A549 (cell line): ENCODE measurements at regions not wholly inside any gene's neighbourhood (a gene's known extent, or its start where the extent isn't known, plus 50 kb on each side); places are given as distances from the start of the nearest gene placed in this dataset.

Source experiments
- CBX2 ChIP-seq: fragments of 200-600 bp; sonication (generic); IDR thresholded peaks from 2 replicates; pipeline ENCODE4 v1.6.1; 2016; ENCODE audit warnings: low read depth, mild to moderate bottlenecking, borderline replicate concordance
- CHD2 ChIP-seq: fragments of 150-350 bp; IDR thresholded peaks from 2 replicates; pipeline ENCODE4 v1.6.1; 2014; ENCODE audit warnings: low read length; ENCODE audit not compliant: partially characterized antibody
- EP300 ChIP-seq, 2 experiments: fragments of >200 bp; sonication (Bioruptor Twin); formaldehyde crosslinking; IDR thresholded peaks; 2 replicates in 1 of 2; 3 replicates in 1 of 2; pipeline ENCODE4 v1.6.1; 2016 to 2017
- ESRRA ChIP-seq: fragments of 150-350 bp; IDR thresholded peaks from 2 replicates; pipeline ENCODE4 v1.6.1; 2014; ENCODE audit warnings: mild to moderate bottlenecking, low read length, borderline replicate concordance
- NR3C1 ChIP-seq: fragments of >200 bp; sonication (Bioruptor Twin); formaldehyde crosslinking; IDR thresholded peaks from 3 replicates; pipeline ENCODE4 v1.6.1; 2017
- POLR2A ChIP-seq: IDR thresholded peaks from 2 replicates; pipeline ENCODE4 v1.6.1; 2012; ENCODE audit warnings: mild to moderate bottlenecking, low read length
- RAD21 ChIP-seq, 2 experiments: fragments of >200 bp in 1 of 2; sonication (Bioruptor Twin) in 1 of 2; formaldehyde crosslinking in 1 of 2; IDR thresholded peaks in 1 of 2; conservative IDR thresholded peaks in 1 of 2; 2 replicates in 1 of 2; 3 replicates in 1 of 2; pipeline ENCODE4 v1.6.1; 2012 to 2018; ENCODE audit warnings: inconsistent platforms in 1 of 2
- SMC3 ChIP-seq: fragments of >200 bp; sonication (Bioruptor Twin); formaldehyde crosslinking; IDR thresholded peaks from 3 replicates; pipeline ENCODE4 v1.6.1; 2018; ENCODE audit warnings: inconsistent platforms
- TF ChIP-seq, protein P1 (sequence below): fragments of >200 bp; sonication (Bioruptor Twin); formaldehyde crosslinking; IDR thresholded peaks from 3 replicates; pipeline ENCODE4 v1.5.1; 2016
- TF ChIP-seq, protein P2 (sequence below): fragments of 450-650 bp; IDR thresholded peaks from 2 replicates; pipeline ENCODE4 v1.6.1; 2014; ENCODE audit warnings: antibody characterized with exemption

DNA sequence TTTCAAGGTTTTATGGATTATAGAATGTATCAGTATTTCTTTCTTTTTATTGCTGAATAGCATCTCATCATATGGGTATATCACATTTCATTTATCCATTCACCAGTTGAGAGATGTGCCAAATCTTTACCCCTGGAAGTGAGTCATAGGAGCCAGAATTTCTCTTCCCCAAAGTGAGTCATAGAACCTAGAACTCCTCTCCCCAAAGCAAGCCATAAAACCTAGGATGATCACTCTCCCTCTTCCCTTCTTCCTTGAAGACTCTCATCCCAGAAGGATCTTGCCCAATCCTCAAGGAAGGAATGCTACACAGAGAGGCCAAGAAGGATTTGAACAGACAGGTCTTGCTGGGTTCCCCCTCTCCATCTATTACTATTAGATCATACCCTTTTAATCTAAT lies 199.9 kb downstream of the EVX1 start:
- TF ChIP-seq CHD2 = no peak
- TF ChIP-seq CBX2 = no peak
- TF ChIP-seq, protein P1, sequence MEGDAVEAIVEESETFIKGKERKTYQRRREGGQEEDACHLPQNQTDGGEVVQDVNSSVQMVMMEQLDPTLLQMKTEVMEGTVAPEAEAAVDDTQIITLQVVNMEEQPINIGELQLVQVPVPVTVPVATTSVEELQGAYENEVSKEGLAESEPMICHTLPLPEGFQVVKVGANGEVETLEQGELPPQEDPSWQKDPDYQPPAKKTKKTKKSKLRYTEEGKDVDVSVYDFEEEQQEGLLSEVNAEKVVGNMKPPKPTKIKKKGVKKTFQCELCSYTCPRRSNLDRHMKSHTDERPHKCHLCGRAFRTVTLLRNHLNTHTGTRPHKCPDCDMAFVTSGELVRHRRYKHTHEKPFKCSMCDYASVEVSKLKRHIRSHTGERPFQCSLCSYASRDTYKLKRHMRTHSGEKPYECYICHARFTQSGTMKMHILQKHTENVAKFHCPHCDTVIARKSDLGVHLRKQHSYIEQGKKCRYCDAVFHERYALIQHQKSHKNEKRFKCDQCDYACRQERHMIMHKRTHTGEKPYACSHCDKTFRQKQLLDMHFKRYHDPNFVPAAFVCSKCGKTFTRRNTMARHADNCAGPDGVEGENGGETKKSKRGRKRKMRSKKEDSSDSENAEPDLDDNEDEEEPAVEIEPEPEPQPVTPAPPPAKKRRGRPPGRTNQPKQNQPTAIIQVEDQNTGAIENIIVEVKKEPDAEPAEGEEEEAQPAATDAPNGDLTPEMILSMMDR = no peak
- no peak for TF ChIP-seq POLR2A
- TF ChIP-seq RAD21 (conservative IDR thresholded peaks at IDR 0.05 in 1 of 2, IDR thresholded peaks at IDR 0.05 in 1 of 2) = no peak
- no peak for TF ChIP-seq SMC3
- TF ChIP-seq ESRRA = no peak
- TF ChIP-seq, protein P2, sequence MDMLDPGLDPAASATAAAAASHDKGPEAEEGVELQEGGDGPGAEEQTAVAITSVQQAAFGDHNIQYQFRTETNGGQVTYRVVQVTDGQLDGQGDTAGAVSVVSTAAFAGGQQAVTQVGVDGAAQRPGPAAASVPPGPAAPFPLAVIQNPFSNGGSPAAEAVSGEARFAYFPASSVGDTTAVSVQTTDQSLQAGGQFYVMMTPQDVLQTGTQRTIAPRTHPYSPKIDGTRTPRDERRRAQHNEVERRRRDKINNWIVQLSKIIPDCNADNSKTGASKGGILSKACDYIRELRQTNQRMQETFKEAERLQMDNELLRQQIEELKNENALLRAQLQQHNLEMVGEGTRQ = no peak
- TF ChIP-seq NR3C1 = no peak
- no peak for TF ChIP-seq EP300 (IDR thresholded peaks at IDR 0.05)
